H9 (cell line): ENCODE measurements at regions not wholly inside any gene's neighbourhood (a gene's known extent, or its start where the extent isn't known, plus 50 kb on each side); places are given as distances from the start of the nearest gene placed in this dataset.

Experiments used
- DNase-seq: peaks from one replicate; pipeline ENCODE4 v3.0.0-alpha.2; 2017
- H2AFZ ChIP-seq: one replicate; pipeline ENCODE4 v1.6.1; 2013; ENCODE audit warnings: mild to moderate bottlenecking, low read length, control low read depth, moderate library complexity
- H2AK5ac ChIP-seq: 2 replicates; pipeline ENCODE4 v1.6.1; 2013; ENCODE audit warnings: low read length, control low read depth, mixed read lengths; ENCODE audit not compliant: insufficient read length
- H2BK120ac ChIP-seq: one replicate; pipeline ENCODE4 v1.6.1; 2013; ENCODE audit warnings: low read depth, mild to moderate bottlenecking, low read length, control low read depth, inconsistent platforms; ENCODE audit not compliant: poor library complexity, severe bottlenecking
- H2BK12ac ChIP-seq: 2 replicates; pipeline ENCODE4 v1.6.1; 2013; ENCODE audit warnings: low read length, control low read depth, mixed read lengths, low read depth; ENCODE audit not compliant: insufficient read length
- H2BK15ac ChIP-seq: 2 replicates; pipeline ENCODE4 v1.6.1; 2013; ENCODE audit warnings: low read depth, low read length, control low read depth
- H2BK20ac ChIP-seq: one replicate; pipeline ENCODE4 v1.6.1; 2013; ENCODE audit warnings: low read depth, mild to moderate bottlenecking, low read length, control low read depth, inconsistent platforms; ENCODE audit not compliant: poor library complexity, severe bottlenecking
- H2BK5ac ChIP-seq: 2 replicates; pipeline ENCODE4 v1.6.1; 2013; ENCODE audit warnings: low read length, control low read depth, mixed read lengths; ENCODE audit not compliant: insufficient read length
- H3K14ac ChIP-seq: 2 replicates; pipeline ENCODE4 v1.6.1; 2013; ENCODE audit warnings: low read length, control low read depth; ENCODE audit not compliant: insufficient read depth
- H3K18ac ChIP-seq: 2 replicates; pipeline ENCODE4 v1.6.1; 2013; ENCODE audit warnings: low read depth, mild to moderate bottlenecking, mixed read lengths, low read length, control low read depth; ENCODE audit not compliant: insufficient read length
- H3K23ac ChIP-seq: 2 replicates; pipeline ENCODE4 v1.6.1; 2013; ENCODE audit warnings: low read length, control low read depth, mixed read lengths, low read depth; ENCODE audit not compliant: insufficient read length
- H3K23me2 ChIP-seq: 2 replicates; pipeline ENCODE4 v1.6.1; 2013; ENCODE audit warnings: low read depth, mild to moderate bottlenecking, mixed read lengths, low read length, control low read depth; ENCODE audit not compliant: insufficient read length, poor library complexity, severe bottlenecking
- H3K27ac ChIP-seq: 2 replicates; pipeline ENCODE4 v1.5.1; 2013; ENCODE audit warnings: low read length, control low read depth, mixed read lengths, low read depth; ENCODE audit not compliant: insufficient read length
- H3K27me3 ChIP-seq: 2 replicates; pipeline ENCODE4 v1.6.1; 2013; ENCODE audit warnings: low read length, control low read depth, inconsistent platforms; ENCODE audit not compliant: insufficient read depth
- H3K4ac ChIP-seq: 2 replicates; pipeline ENCODE4 v1.6.1; 2013; ENCODE audit warnings: low read depth, mild to moderate bottlenecking, control low read depth, inconsistent platforms, low read length, moderate library complexity
- H3K4me1 ChIP-seq: 2 replicates; pipeline ENCODE4 v1.6.1; 2013; ENCODE audit warnings: low read length, control low read depth, inconsistent platforms; ENCODE audit not compliant: insufficient read depth
- H3K4me2 ChIP-seq: 2 replicates; pipeline ENCODE4 v1.6.1; 2013; ENCODE audit warnings: low read length, control low read depth, mixed read lengths; ENCODE audit not compliant: insufficient read length, insufficient read depth
- H3K56ac ChIP-seq: 2 replicates; pipeline ENCODE4 v1.6.1; 2013; ENCODE audit warnings: low read depth, mild to moderate bottlenecking, mixed read lengths, low read length, control low read depth; ENCODE audit not compliant: insufficient read length
- H3K79me1 ChIP-seq: 2 replicates; pipeline ENCODE4 v1.6.1; 2013; ENCODE audit warnings: low read depth, mild to moderate bottlenecking, moderate library complexity, low read length, control low read depth, inconsistent platforms; ENCODE audit not compliant: insufficient read depth, poor library complexity, severe bottlenecking
- H3K79me2 ChIP-seq: 2 replicates; pipeline ENCODE4 v1.6.1; 2013; ENCODE audit warnings: low read length, control low read depth, inconsistent platforms; ENCODE audit not compliant: insufficient read depth
- H3K9ac ChIP-seq: 2 replicates; pipeline ENCODE4 v1.6.1; 2013; ENCODE audit warnings: low read length, control low read depth, mixed read lengths; ENCODE audit not compliant: insufficient read length; ENCODE audit errors: extremely low read depth
- H3K9me3 ChIP-seq: one replicate; pipeline ENCODE4 v1.6.1; 2013; ENCODE audit warnings: low read depth, low read length, inconsistent platforms; ENCODE audit not compliant: control insufficient read depth
- H3T11ph ChIP-seq: one replicate; pipeline ENCODE4 v1.6.1; 2013; ENCODE audit warnings: mild to moderate bottlenecking, low read length, control low read depth, inconsistent platforms
- H4K20me1 ChIP-seq: one replicate; pipeline ENCODE4 v1.6.1; 2013; ENCODE audit not compliant: control insufficient read depth, insufficient read length, insufficient read depth
- H4K5ac ChIP-seq: 2 replicates; pipeline ENCODE4 v1.6.1; 2013; ENCODE audit warnings: low read depth, mild to moderate bottlenecking, mixed read lengths, low read length, control low read depth; ENCODE audit not compliant: insufficient read length
- H4K8ac ChIP-seq: replicated peaks from 2 replicates; pipeline ENCODE4 v1.6.1; 2013; ENCODE audit warnings: low read length, control low read depth, mixed read lengths, low read depth; ENCODE audit not compliant: insufficient read length
- H4K91ac ChIP-seq: 2 replicates; pipeline ENCODE4 v1.6.1; 2013; ENCODE audit warnings: low read depth, mild to moderate bottlenecking, moderate library complexity, mixed read lengths, low read length, control low read depth; ENCODE audit not compliant: insufficient read length
- H3K27ac Mint-ChIP-seq, 3 experiments: 2 replicates in 2 of 3; 3 replicates in 1 of 3; pipeline ENCODE4 v1.8.0; 2020 to 2021; ENCODE audit warnings: mixed read lengths in 3 of 3, mild to moderate bottlenecking in 1 of 3, moderate library complexity in 1 of 3
- H3K27me3 Mint-ChIP-seq: 2 replicates; pipeline ENCODE4 v1.8.0; 2021; ENCODE audit warnings: low read depth, mild to moderate bottlenecking, moderate library complexity, mixed read lengths
- H3K36me3 Mint-ChIP-seq, 3 experiments: 2 replicates in 2 of 3; 3 replicates in 1 of 3; pipeline ENCODE4 v1.8.0; 2020 to 2021; ENCODE audit warnings: low read depth in 3 of 3, mixed read lengths in 3 of 3; ENCODE audit not compliant: insufficient read depth in 1 of 3
- H3K4me1 Mint-ChIP-seq, 2 experiments: 2 replicates each; pipeline ENCODE4 v1.8.0; 2020; ENCODE audit warnings: mixed read lengths in 2 of 2
- H3K4me3 Mint-ChIP-seq, 2 experiments: 2 replicates in 1 of 2; 3 replicates in 1 of 2; pipeline ENCODE4 v1.8.0; 2020 to 2021; ENCODE audit warnings: mild to moderate bottlenecking in 2 of 2, mixed read lengths in 2 of 2, moderate library complexity in 1 of 2
- H3K9me3 Mint-ChIP-seq, 2 experiments: 2 replicates in 1 of 2; 3 replicates in 1 of 2; pipeline ENCODE4 v1.8.0; 2020; ENCODE audit warnings: mild to moderate bottlenecking in 2 of 2, mixed read lengths in 2 of 2, moderate library complexity in 1 of 2
- CTCF ChIP-seq: fragments of 200-600 bp; sonication (generic); conservative IDR thresholded peaks from 3 replicates; pipeline ENCODE4 v1.8.0; 2021; ENCODE audit warnings: antibody characterized with exemption, mild to moderate bottlenecking
- WGBS: extraction: QIAGEN DNeasy Blood & Tissue Kit; methylation state at CpG from one replicate; pipeline ENCODE4 v1.1.7; 2013; ENCODE audit warnings: missing lambda C conversion rate, low lambda C conversion rate, mixed read lengths; ENCODE audit not compliant: insufficient read length; ENCODE audit errors: extremely low coverage; 5-methylcytosine and 5-hydroxymethylcytosine counted together

- DNase-seq = no peak
- H3K4me1 ChIP-seq = no peaks in the 10 kb centered on the region
- no peaks in the 10 kb centered on the region for H3K9me3 ChIP-seq
- no peak overlapping the region for H2AK5ac ChIP-seq
- H3K27ac ChIP-seq = no peak overlapping the region
- no peak overlapping the region for H3K9ac ChIP-seq
- no peak overlapping the region for H2BK15ac ChIP-seq
- no peak overlapping the region for H2BK120ac ChIP-seq
- WGBS = no CpG with 5 or more reads among the region's 5 CpGs
- H3T11ph ChIP-seq = no peak overlapping the region
- H2BK20ac ChIP-seq = no peak overlapping the region
- no peak for TF ChIP-seq CTCF
- no peak overlapping the region for H3K18ac ChIP-seq
- no peaks in the 10 kb centered on the region for H3K27me3 ChIP-seq
- H3K23ac ChIP-seq = no peak overlapping the region
- H4K5ac ChIP-seq = no peak overlapping the region
- Mint-ChIP-seq H3K27me3 (no peaks in the 10 kb centered on the region), H3K27ac (no peak overlapping the region), H3K4me1 (peaks cover 19 to 25% of the 10 kb centered on the region in 2 experiments), H3K36me3 (no peaks in the 10 kb centered on the region), H3K4me3 (no peak overlapping the region; a peak in 1 of 5 replicates), H3K9me3 (no peaks in the 10 kb centered on the region)
- H4K20me1 ChIP-seq = no peaks in the 10 kb centered on the region
- no peak overlapping the region for H3K56ac ChIP-seq
- no peak overlapping the region for H4K91ac ChIP-seq
- H2BK5ac ChIP-seq = no peak overlapping the region
- H4K8ac ChIP-seq = no peak overlapping the region
- H3K79me1 ChIP-seq = no peaks in the 10 kb centered on the region
- no peak overlapping the region for H2BK12ac ChIP-seq
- H3K23me2 ChIP-seq = no peaks in the 10 kb centered on the region
- H3K4me2 ChIP-seq = no peak overlapping the region
- H3K14ac ChIP-seq = no peak overlapping the region
- H3K79me2 ChIP-seq = 0 out of 2 replicates have a peak, but pooled peaks cover 1% of the 10 kb centered on the region
- H2AFZ ChIP-seq = no peak overlapping the region
- H3K4ac ChIP-seq = no peak overlapping the region
Observed at GRCh38 chr3:64900617-64901521, 213.1 kb upstream of the ADAMTS9 start.
